NCI-H2107 treated with DMSO at 0.1 percent for 48 hours (cell line): ENCODE measurements at regions not wholly inside any gene's neighbourhood (a gene's known extent, or its start where the extent isn't known, plus 50 kb on each side); places are given as distances from the start of the nearest gene placed in this dataset.

Experiments used
- DNase-seq: peaks from one replicate; lab custom pipeline; 2025; ENCODE audit not compliant: unreplicated experiment; lab: John Stamatoyannopoulos, UW

DNA sequence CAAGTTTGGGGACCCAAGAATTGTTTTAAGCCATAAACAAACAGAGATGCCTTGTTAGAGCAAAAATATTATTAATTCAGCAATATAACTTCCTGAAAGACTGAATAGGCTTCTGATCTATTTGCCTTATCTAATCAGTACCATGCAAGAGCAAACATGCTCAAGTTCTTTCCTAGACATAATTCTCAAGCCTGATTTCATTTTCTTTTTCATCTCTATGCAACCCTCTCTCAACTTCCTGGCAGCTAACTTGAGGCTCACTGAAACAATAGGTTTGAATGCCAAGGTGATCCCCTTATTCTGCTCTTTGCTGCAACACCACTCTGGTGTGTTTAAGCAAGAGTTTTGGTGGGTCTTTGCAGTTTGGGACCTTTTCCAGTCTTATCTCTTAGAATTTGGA lies 230.9 kb upstream of the CD96 start:
- DNase-seq: no peak

DNA sequence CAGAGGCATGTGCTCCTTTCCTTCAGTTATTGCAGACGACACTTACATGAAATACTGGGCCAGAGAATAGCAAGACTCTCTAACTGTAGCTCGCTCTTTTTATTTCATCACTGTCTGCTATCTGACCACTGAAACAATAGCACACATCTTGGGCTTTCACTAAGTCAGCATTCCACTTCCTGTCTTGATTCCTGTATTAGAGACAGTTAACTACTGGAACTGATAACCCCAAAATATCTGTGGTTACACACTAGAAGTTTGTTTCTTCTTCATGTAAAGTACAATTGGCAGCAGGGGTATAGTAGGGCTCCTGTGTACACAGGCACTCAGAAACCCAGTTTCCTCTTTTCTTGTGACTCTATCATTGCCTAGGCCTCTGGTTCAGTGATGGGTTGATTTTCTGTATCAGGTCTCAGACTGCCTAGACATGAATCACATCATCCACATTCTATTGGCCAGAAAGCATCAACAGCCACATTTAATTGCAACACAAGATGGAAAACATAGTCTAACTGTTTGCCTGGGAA lies 230.2 kb upstream of the CD96 start:
- no peak for DNase-seq

DNA sequence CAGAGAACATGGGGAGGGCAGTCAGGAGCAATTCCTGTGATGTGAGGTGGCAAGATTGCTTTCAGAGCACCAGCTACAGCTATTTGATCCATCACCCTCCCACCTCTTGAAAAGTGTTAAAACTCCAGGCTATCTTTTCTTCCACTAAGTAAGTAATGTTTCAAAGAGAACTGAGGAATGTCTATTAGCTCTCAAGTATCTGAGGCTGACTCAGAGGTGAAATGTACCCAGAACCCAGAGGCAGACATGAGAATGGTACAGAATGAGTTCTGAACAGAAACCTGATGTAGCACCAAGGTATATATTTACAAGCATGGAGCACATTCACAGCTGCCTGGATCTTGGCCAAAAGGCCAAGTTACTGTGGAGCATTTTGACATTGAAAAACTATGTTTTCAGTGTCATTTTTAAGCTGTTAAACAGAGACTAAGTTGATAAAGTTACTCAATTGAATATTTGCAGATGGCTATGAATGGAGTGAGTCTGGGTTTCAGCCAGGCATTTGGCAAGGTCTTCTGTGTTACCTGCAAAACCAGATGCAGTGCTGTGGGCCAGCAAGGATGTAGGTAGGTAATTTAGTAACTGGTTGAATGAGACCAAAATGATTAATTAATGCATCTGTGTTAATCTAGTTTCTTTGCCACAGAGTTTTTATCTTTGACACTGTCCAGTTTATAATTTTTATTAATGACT lies 227.7 kb upstream of the CD96 start:
- no peak for DNase-seq

DNA sequence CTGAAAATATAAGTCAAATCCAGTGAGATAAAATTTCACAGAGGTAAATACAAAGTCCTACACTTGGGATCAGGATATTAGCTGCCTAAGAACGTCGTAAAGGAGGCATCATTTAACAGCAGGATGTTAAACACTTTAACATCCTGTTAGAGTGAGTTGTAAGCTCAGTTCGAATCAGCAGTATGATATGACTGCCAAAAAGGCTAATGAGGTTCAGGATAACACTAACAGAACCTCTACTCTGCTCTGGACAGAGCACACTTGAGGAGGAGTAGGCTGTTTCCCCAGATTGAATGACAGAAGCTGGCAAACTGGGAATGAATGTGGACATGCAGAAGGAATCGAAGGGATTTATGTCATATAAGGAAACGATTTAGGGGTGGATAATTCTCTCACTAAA lies 227.1 kb upstream of the CD96 start:
- DNase-seq: no peak

DNA sequence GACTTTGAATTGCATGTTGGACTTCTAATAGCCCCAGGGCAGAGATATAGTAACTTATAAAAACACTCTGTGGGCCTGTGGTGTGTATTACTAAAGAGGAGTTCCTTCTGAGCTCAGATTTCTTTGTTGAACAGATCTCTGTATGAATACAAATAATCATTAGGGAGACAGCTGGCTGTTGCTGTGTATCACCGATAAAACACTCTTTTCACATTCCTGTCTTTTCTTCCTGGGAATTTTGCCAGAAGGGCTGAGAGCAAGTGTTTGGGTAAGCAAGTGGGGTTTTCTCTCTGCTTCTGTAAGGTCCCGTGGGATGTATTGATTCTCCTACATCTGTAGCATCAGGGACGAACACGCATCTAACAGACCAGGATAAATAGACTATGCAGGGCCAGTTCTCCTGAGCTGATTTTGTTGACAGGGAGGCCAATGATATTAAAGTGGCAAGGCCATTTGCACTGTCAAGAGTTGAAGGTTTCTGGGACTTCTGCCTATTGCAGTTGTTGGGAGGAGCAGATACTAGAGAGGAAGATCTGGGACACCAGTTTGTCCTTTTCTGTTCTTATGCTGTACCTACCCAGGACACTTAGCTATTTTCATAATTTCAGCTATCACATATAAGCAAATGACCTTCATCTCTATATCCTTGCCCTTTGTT lies 225.9 kb upstream of the CD96 start:
- no peak for DNase-seq

DNA sequence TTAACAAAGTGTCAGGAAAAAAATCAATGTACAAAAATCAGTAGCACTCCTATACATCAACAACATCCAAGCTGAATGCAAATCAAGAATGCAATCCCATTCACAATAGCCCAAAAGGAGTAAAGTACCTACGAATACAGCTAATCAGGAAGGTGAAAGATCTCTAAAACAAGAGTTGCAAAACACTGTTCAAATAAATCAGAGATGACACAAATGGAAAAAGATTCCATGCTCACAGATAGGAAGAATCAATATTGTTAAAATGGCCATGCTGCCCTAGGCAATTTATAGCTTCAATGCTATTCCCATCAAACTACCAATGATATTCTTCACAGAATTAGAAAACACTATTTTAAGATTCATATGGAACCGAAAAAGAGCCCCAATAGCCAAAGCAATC lies 223.7 kb upstream of the CD96 start:
- DNase-seq: no peak

DNA sequence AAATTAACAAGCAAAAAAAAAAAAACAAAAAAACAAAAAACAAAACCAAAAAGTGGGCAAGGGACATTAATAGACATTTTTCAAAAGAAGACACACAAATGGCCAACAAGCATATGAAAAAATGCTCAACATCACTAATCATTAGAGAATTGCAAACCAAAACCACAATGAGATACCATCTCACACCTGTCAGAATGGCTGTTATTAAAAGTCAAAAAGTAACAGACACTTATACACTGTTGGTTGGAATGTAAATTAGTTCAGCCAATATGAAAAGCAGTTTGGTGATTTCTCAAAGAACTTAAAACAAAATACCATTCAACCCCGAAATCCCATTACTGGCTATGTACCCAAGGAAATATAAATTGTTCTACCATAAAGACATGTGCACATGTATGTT lies 222.4 kb upstream of the CD96 start:
- no peak for DNase-seq

DNA sequence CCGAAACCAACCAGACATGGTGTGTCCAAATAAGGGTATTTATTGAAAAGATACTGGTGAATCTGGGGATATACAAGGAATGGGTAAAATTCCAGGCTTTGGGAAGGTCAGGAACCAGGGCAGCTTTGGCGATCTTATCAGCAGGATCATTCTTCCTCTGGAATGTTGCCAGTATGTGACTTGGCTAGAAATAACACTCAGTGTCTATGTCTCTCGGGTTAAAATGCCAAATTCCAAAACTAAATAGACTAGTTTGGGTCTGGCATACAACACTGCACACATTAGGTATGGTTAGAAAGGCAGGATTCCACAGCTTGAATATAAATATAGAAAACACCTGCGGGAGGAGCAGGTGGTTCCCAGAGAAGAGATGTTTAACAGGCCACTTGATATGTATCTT lies 220.2 kb upstream of the CD96 start:
- peak; percentile 8 for DNase-seq

DNA sequence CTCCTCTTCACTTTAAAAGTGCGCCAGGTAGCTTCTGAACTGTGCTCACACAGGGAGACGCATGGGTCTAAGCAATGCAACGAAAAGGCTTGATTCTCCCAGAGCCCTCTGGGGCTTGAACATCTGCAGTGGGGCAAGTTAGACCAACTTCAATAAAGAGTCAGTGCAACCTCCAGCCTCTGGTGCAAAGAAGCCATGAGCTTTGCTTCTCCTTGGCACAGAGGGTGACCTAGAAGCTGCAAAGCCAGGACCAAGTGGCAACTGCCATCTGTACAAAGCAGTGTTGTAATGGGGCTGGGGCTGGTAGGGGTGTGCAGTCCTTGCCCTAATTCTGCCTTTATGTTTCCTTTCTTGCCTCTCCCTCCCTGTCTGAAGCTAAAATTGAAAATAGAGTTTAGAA lies 219.0 kb upstream of the CD96 start:
- no peak for DNase-seq

DNA sequence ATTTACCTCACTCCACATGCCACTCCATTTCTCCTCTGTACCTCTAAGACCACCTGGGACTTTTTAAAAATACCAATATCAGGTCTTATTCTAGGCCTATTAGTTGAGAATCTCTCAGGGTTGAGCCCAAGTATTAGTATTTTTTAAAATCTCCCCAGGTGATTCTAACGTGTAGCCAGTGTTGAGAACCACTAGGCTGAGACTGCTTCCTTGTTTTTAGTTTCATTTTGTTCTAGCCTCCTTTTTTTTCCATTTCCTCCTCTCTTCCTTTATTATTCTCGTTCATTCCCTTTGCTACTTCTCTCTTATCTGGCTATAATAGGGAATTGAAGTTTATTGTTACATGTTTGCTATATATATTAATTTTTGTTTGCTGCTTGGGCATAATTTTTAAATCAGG lies 217.8 kb upstream of the CD96 start:
- no peak for DNase-seq

DNA sequence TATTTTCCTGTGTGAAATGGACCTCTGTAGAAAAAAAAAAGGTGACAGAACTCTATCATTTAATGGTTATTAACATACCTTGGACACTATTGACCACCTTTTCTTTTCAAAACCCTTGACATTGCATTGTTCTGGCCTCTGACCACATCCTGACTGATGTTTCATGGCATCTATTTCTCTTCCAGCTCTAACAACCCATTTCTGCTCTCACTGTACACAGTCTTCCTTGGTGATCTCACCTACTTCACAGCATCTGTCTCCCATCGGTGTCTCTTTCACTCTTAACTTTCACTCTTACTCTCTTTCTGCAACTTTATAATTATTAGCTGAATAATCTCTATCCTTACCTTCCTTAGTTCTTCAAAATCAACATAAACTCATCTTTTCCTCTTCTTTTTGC lies 217.4 kb upstream of the CD96 start:
- DNase-seq: no peak

DNA sequence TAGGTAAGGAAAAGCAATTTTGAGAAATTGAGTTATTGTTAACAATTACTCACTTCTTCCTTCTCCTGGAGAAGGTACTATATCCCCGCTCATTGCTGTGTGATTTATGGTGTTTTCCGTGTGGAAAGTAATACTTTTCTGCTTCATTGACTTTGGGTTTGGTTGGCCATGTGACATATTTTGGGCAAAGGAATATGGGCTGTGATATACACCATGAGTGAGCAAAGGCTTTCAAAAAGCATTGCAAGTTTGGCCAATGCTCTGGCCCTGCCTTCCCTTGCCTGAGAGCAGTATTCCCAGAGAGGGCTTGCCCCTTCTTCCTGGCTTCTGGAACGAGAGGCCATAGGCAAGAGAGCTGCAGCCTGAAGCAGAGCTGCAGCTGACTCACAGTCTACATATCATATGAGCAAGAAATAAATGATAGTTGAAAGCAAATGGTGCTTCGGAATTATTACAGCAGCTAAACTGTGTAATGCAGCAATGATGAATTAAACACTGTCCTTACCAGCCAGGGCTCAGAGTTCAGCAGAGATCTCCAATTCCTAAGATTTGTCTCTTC lies 216.8 kb upstream of the CD96 start:
- no peak for DNase-seq

DNA sequence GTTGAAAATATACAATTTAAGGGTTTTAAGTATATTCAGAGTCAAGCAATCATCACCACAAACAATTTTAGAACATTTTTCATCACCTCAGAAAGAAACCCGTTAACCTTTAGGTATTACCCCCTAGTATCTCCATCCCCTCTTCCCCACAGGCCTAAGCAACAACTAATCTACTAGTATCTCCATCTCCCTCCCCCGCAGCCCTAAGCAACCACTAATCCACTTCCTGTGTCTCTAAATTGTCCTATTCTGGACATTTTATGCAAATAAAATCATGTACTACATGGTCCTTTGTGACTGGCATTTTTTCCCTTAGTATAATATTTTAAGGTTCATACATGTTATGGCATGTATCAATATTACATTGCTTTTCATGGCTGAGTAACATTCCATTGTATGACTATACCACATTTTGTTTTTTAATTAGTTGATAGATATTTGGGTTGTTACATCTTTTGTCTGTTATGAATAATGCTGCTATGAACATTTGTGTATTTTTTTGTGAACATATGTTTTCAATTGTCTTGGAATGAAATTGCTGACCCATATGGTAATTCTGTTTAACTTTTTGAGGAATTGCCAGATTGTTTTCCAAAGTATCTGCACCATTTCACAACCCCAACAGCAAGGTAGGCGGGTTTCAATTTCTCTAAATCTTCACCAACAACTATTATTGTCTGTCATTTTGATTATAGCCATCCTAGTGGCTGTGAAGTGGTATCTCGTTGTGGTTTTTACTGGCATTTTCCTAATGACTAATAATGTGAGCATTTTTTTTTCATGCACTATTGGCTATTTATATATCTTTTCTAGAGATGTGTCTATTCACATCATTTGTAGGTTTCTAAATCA lies 215.6 kb upstream of the CD96 start:
- DNase-seq: no peak

DNA sequence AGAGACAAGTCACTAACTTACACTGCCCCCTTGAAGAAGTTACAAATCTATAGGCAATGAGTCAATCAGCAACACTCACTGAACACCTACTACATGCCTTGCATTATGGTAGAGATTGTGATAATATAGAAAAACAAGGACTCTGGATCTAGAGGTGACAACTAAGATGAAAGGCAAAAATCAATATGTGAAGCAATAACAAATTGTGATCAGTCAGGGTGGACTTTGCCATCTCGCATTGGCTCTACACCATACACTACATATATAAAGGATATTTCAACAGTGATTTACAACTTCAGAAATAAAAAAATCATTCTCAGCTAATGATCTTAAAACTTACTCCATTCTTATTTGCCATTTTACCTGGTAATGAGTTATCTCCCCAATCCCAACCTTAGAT lies 210.7 kb upstream of the CD96 start:
- DNase-seq: no peak

DNA sequence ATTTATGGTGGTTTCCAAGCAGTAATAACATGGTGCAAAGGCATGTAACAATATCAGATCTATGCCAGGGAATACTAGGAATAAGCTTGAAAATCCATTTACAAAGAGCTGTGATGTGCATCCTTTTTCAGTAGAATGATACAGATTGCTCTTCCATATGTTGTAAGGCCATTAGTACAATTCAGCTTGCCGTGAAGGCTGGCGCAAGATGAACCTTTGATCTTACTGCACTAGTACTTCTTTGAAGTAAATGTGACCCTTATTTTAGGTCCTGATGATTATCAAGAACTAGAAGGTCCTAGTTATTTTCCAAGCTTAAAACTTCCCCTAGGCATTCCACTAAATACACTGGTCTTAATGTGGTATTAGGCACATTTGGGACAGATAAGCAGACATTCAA lies 210.1 kb upstream of the CD96 start:
- DNase-seq: no peak

DNA sequence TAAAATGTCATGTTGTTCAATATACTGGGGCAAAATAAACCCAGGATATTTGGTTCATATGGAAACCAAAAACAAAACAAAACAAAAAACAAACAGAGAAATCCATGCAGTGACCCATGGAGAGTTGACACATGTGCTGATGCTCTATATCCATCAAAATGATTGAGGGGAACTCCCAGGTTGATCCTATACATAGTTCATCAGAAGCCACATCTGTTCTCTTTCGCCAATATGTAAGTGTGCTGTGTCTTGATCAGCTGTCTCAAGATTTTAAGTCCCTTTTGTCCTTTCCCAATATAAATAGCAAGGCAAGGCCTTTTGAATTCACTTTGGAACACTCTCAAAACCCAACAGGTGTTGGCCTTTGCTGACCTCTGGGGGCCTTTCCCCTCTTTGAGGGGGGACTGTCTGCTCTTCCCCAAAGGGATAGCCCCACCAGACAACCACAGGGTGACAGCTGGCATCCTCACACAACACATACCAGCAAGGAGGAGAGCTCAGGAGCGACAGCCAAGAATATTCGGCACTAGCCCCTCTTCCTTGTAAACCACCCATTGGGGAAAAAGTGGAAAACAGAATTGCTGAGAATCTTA lies 209.4 kb upstream of the CD96 start:
- no peak for DNase-seq

DNA sequence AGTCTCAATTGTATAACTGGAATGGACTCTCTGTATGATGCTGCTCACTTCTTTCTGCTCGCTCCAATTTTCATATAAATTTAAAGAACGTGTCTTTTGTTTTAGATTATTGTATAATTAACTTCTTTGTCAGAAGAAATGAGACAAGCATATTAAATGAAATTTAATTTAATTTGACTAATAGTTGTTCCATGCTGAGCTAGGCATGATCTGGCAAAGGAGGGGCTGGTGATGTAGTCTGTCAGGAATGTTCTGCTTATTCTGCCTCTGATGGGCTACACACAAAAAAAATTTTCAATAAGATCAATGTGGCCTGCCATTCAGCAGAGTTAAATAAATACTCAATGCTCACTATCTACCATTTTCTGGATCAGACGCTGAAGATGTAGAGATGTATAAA lies 208.4 kb upstream of the CD96 start:
- no peak for DNase-seq

DNA sequence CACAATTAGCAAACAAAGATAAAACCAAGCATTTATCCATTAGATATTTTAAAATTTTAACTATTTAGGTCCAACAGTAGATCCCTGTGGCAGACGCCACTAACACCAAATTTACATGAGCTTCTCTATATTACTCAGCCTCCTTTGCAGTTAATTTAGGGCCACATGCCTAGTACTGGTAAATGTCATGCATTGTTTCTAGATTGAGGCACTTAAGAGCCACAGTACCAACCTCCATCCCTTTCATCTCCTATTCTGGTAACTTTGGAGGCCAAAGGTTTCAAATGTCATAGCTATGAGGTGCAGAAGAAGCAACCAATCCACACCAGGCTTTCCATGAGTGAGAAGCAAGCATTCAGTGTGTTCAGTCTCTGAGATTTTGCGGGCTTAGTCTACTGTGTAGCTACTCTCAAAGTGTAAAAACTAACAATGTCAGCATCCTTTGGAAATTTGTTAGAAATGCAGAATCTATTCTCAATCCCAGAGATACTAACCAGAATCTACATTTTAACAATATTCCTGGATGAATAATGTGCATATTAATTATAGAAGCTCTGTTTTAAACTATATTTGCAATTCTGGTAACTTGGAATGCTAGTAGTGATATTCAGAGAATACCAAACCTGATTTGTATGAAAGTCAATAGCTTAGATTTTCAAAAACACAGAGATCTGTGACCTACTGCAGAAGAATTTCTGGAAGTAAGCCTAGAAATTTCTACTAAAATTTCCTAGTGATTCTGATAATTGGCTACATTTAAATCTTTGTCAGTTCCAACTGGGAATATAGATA lies 206.3 kb upstream of the CD96 start:
- peak; percentile 6 for DNase-seq

DNA sequence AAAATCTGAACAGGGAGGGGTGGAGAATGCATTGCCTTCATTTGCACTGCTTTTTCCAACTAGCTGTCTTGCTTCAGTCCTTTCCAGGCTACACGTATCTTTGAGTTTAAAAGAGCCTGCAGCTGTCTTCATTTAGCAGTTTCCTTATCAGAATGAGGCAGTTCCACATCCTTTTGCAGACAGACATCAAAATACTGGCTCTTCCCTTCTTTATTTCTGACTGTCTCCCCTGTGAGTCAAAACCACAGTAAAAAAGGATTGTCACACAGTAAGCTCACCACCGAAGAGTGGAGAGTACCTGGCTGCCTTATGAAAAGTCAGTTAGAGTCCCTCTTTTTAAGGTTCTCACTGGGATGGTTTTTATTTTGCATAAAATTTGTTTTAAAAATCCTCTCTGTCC lies 205.5 kb upstream of the CD96 start:
- no peak for DNase-seq

DNA sequence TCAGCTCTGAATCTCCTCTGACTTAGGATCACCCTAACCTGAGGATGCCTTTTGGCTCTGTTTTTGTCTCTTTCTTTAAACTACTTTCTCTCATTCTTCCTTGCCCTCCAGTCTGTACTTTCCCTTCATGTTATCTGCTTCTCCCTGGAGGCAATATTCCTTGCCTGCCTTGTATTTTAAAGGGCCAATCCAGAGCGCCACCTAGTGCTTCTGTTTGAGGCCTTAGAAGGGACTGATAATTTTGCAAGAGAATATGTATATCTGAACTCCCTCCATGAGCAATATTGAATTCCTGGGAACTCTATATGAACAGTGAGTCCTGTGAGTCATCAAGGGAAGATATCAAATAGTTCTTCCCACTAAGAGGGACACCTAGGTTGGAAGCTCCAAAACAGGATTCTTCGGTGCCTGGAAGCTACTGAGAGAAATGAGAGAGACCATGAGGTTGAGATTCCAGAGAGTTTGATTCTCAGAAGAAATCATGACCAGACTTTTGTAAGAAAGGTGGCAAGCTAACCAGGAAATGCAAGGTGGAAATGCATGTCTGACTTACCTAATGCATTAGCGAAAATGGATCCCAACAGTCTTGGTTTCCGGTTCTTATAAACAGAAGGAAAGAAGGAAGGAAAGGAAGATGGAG lies 203.8 kb upstream of the CD96 start:
- peak; percentile 7 for DNase-seq
